Prostate gland (tissue), 2 donors: ENCODE measurements at regions not wholly inside any gene's neighbourhood (a gene's known extent, or its start where the extent isn't known, plus 50 kb on each side); places are given as distances from the start of the nearest gene placed in this dataset.

Experiments
- CTCF ChIP-seq, 4 experiments: fragments of 200-600 bp in 2 of 4; fragments of 450-650 bp in 2 of 4; sonication (generic) in 2 of 4; IDR thresholded peaks; 1 replicate in 3 of 4; 2 replicates in 1 of 4; pipeline ENCODE4 v1.5.1; 2016 to 2019; ENCODE audit warnings: antibody characterized with exemption in 4 of 4, mild to moderate bottlenecking in 2 of 4, moderate library complexity in 2 of 4
- POLR2A ChIP-seq: fragments of 450-650 bp; IDR thresholded peaks from one replicate; pipeline ENCODE4 v1.6.1; 2016; ENCODE audit warnings: antibody characterized with exemption, mild to moderate bottlenecking
- POLR2AphosphoS5 ChIP-seq: sonication (generic); formaldehyde crosslinking; IDR thresholded peaks from one replicate; pipeline ENCODE4 v1.6.1; 2017; ENCODE audit warnings: antibody characterized with exemption

GRCh38 chr2:67076239-67076624 lies 320.9 kb upstream of the ETAA1 start:
- TF ChIP-seq CTCF (IDR thresholded peaks at IDR 0.05) (no peak), POLR2A (no peak), POLR2AphosphoS5 (no peak)
